ENCODE measurements at regions not wholly inside any gene's neighbourhood (a gene's known extent, or its start where the extent isn't known, plus 50 kb on each side); places are given as distances from the start of the nearest gene placed in this dataset.

DNA sequence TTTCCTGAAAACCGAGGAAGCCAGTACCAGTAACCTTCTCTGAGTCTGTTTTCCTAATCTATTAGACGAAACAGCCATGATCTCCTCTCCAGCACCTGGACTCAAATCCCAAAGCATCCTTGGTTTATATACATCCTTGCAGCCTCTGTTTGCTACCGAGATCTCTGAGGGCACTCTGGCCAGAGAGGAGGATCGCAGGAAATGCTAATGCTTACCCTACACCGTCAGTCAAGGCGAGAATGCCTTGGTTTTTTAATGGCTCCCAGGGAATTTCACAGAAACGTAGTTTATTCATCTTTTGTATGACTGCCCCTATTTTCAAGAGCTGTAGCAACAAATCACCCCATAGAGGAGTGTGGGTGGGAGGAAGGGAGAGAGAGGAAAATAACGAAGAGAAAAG is 91.5 kb upstream of the CALN1 start:
- TF ChIP-seq, protein P1, sequence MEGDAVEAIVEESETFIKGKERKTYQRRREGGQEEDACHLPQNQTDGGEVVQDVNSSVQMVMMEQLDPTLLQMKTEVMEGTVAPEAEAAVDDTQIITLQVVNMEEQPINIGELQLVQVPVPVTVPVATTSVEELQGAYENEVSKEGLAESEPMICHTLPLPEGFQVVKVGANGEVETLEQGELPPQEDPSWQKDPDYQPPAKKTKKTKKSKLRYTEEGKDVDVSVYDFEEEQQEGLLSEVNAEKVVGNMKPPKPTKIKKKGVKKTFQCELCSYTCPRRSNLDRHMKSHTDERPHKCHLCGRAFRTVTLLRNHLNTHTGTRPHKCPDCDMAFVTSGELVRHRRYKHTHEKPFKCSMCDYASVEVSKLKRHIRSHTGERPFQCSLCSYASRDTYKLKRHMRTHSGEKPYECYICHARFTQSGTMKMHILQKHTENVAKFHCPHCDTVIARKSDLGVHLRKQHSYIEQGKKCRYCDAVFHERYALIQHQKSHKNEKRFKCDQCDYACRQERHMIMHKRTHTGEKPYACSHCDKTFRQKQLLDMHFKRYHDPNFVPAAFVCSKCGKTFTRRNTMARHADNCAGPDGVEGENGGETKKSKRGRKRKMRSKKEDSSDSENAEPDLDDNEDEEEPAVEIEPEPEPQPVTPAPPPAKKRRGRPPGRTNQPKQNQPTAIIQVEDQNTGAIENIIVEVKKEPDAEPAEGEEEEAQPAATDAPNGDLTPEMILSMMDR (IDR thresholded peaks at IDR 0.05; ENCODE audit: low read length) = no peak
- no peak for TF ChIP-seq EZH2 (optimal IDR thresholded peaks at IDR 0.05; ENCODE audit: low read depth, low read length)
